ENCODE measurements at regions not wholly inside any gene's neighbourhood (a gene's known extent, or its start where the extent isn't known, plus 50 kb on each side); places are given as distances from the start of the nearest gene placed in this dataset.
"Not testable (repeated sequence)": the region's sequence is repeated elsewhere in the genome, so short reads cannot be mapped to it uniquely, and the experiment has no call there.

DNA sequence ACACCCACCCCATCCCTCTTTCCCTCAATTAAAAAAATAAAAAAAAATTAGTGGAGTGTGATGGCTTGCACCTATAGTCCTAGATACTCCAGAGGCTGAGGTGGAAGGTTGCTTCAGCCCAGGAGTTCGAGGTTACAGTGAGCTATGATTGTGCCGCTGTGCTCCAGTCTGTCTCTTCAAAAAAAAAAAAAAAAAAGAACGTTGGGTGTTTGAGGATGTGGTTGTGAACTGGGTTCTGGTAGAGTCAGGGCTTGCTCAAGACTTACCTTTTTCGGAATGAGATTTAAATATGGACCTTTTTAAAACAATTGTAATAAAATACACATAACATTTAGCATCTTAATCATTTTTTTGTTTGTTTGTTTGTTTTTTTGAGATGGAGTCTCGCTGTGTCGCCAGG, 211.9 kb downstream of the OR2B2 start:
- Mint-ChIP-seq H3K36me3 (ENCODE audit: insufficient read depth, unreplicated experiment) (peaks cover 9% of the 10 kb centered on the region), H3K4me1 (ENCODE audit: low read depth, unreplicated experiment) (no peaks in the 10 kb centered on the region), H3K9me3 (ENCODE audit: unreplicated experiment) (no peaks in the 10 kb centered on the region), H3K27ac (ENCODE audit: unreplicated experiment) (no peak overlapping the region), H3K4me3 (ENCODE audit: unreplicated experiment) (no peak overlapping the region), H3K27me3 (ENCODE audit: insufficient read depth, unreplicated experiment) (no peaks in the 10 kb centered on the region)
- intact Hi-C loops (cut with micrococcal nuclease; ENCODE audit: unreplicated experiment) = no loop called here
- Histone ChIP-seq H3K36me3 (ENCODE audit: control insufficient read depth, insufficient read depth, low read length) (no peaks in the 10 kb centered on the region), H3K4me3 (ENCODE audit: low read depth, low read length) (no peak overlapping the region), H3K4me1 (no peaks in the 10 kb centered on the region), H3K9me3 (no peaks in the 10 kb centered on the region), H3K27me3 (replicated peaks; ENCODE audit: control insufficient read depth, insufficient read depth, low read length) (no peaks in the 10 kb centered on the region)
- ChIA-PET POLR2A (no interaction called here), CTCF (no interaction called here)
- BruUV-seq (replicated peaks) = no TSS peak
- TF ChIP-seq, protein P1, sequence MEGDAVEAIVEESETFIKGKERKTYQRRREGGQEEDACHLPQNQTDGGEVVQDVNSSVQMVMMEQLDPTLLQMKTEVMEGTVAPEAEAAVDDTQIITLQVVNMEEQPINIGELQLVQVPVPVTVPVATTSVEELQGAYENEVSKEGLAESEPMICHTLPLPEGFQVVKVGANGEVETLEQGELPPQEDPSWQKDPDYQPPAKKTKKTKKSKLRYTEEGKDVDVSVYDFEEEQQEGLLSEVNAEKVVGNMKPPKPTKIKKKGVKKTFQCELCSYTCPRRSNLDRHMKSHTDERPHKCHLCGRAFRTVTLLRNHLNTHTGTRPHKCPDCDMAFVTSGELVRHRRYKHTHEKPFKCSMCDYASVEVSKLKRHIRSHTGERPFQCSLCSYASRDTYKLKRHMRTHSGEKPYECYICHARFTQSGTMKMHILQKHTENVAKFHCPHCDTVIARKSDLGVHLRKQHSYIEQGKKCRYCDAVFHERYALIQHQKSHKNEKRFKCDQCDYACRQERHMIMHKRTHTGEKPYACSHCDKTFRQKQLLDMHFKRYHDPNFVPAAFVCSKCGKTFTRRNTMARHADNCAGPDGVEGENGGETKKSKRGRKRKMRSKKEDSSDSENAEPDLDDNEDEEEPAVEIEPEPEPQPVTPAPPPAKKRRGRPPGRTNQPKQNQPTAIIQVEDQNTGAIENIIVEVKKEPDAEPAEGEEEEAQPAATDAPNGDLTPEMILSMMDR (IDR thresholded peaks at IDR 0.05; ENCODE audit: insufficient read depth in 1 of 2, low read depth in 1 of 2, low read length in 1 of 2, severe bottlenecking in 1 of 2, unreplicated experiment in 1 of 2) = no peak
- DNase-seq = no peak

DNA sequence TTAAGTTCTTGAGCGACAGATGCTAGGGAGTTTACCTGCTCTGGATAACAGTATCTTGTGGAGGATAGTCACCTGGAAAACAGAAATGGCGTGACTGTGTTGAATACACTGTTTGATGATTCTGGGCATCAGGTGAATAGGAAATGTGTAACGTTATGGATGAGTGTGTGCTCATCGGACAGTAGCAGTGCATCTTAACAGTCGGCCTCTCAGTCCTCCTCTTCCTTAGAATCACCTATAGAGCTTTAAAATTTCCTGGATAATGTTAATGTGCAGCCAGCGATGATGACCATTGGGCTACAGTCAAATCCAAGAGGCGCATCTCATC, 217.7 kb downstream of the OR2B2 start:
- no peaks in the 10 kb centered on the region for H3K9me3 Mint-ChIP-seq (ENCODE audit: unreplicated experiment)
- intact Hi-C loops (cut with micrococcal nuclease; ENCODE audit: unreplicated experiment) = loop anchor here (1.0 kb wide), 1 partner anchor 58 kb away; no protein-coding TSS in a partner anchor
- no peaks in the 10 kb centered on the region for H3K27me3 Mint-ChIP-seq (ENCODE audit: insufficient read depth, unreplicated experiment)
- no peaks in the 10 kb centered on the region for H3K9me3 ChIP-seq
- peaks cover 6% of the 10 kb centered on the region for H3K4me1 Mint-ChIP-seq (ENCODE audit: low read depth, unreplicated experiment)
- H3K4me3 Mint-ChIP-seq (ENCODE audit: unreplicated experiment) = peak overlapping the region; percentile 95
- DNase-seq = no peak
- H3K4me3 ChIP-seq (ENCODE audit: low read depth, low read length) = peak overlapping the region; percentile 63
- no TSS peak for BruUV-seq (replicated peaks)
- H3K36me3 ChIP-seq (ENCODE audit: control insufficient read depth, insufficient read depth, low read length) = no peaks in the 10 kb centered on the region
- 0 out of 2 replicates have a peak, but pooled peaks cover 3% of the 10 kb centered on the region for H3K4me1 ChIP-seq
- H3K27ac Mint-ChIP-seq (ENCODE audit: unreplicated experiment) = peak overlapping the region; percentile 91
- CTCF ChIA-PET = interaction anchor here (0.9 kb wide), 1 partner anchor 58 kb away, joined by 3 read pairs; no protein-coding TSS in a partner anchor
- POLR2A ChIA-PET = interaction anchor here (0.6 kb wide), 2 partner anchors 560 to 1171 kb away, joined by 3 read pairs; no protein-coding TSS in a partner anchor
- TF ChIP-seq, protein P1 (IDR thresholded peaks at IDR 0.05; ENCODE audit: insufficient read depth in 1 of 2, low read depth in 1 of 2, low read length in 1 of 2, severe bottlenecking in 1 of 2, unreplicated experiment in 1 of 2) = no peak
- peaks cover 9% of the 10 kb centered on the region for H3K36me3 Mint-ChIP-seq (ENCODE audit: insufficient read depth, unreplicated experiment)
- no peaks in the 10 kb centered on the region for H3K27me3 ChIP-seq (replicated peaks; ENCODE audit: control insufficient read depth, insufficient read depth, low read length)

GRCh38 chr6:27693766-27694546, 218.2 kb downstream of the OR2B2 start:
- peak overlapping the region; percentile 95 for H3K4me3 Mint-ChIP-seq (ENCODE audit: unreplicated experiment)
- peaks cover 9% of the 10 kb centered on the region for H3K36me3 Mint-ChIP-seq (ENCODE audit: insufficient read depth, unreplicated experiment)
- H3K27me3 ChIP-seq (replicated peaks; ENCODE audit: control insufficient read depth, insufficient read depth, low read length) = no peaks in the 10 kb centered on the region
- POLR2A ChIA-PET = interaction anchor here (0.6 kb wide), 3 partner anchors 516 to 1172 kb away, joined by 3 to 15 read pairs (median 3); no protein-coding TSS in a partner anchor
- peaks cover 6% of the 10 kb centered on the region for H3K4me1 Mint-ChIP-seq (ENCODE audit: low read depth, unreplicated experiment)
- DNase-seq = peak; percentile 55 to 62
- CTCF ChIA-PET = interaction anchor here (0.9 kb wide), 1 partner anchor 58 kb away, joined by 3 read pairs; no protein-coding TSS in a partner anchor
- no peaks in the 10 kb centered on the region for H3K9me3 Mint-ChIP-seq (ENCODE audit: unreplicated experiment)
- no peaks in the 10 kb centered on the region for H3K36me3 ChIP-seq (ENCODE audit: control insufficient read depth, insufficient read depth, low read length)
- no peaks in the 10 kb centered on the region for H3K27me3 Mint-ChIP-seq (ENCODE audit: insufficient read depth, unreplicated experiment)
- no peaks in the 10 kb centered on the region for H3K9me3 ChIP-seq
- TF ChIP-seq, protein P1 (IDR thresholded peaks at IDR 0.05; ENCODE audit: insufficient read depth in 1 of 2, low read depth in 1 of 2, low read length in 1 of 2, severe bottlenecking in 1 of 2, unreplicated experiment in 1 of 2) = no peak
- peak overlapping the region; percentile 91 for H3K27ac Mint-ChIP-seq (ENCODE audit: unreplicated experiment)
- H3K4me3 ChIP-seq (ENCODE audit: low read depth, low read length) = peak overlapping the region; percentile 63
- intact Hi-C loops (cut with micrococcal nuclease; ENCODE audit: unreplicated experiment) = loop anchor here (1.0 kb wide), 1 partner anchor 58 kb away; no protein-coding TSS in a partner anchor
- 0 out of 2 replicates have a peak, but pooled peaks cover 3% of the 10 kb centered on the region for H3K4me1 ChIP-seq
- BruUV-seq (replicated peaks) = TSS peak; percentile 63

GRCh38 chr6:27692133-27692532, 219.2 kb upstream of the ZNF184 start:
- Mint-ChIP-seq H3K36me3 (ENCODE audit: insufficient read depth, unreplicated experiment) (peaks cover 23% of the 10 kb centered on the region), H3K4me1 (ENCODE audit: low read depth, unreplicated experiment) (peaks cover 13% of the 10 kb centered on the region)
- H3K4me3 Mint-ChIP-seq (ENCODE audit: unreplicated experiment); BruUV-seq (replicated peaks); H3K27me3 ChIP-seq (replicated peaks; ENCODE audit: control insufficient read depth, insufficient read depth, low read length); intact Hi-C loops (cut with micrococcal nuclease; ENCODE audit: unreplicated experiment); H3K4me3 ChIP-seq (ENCODE audit: low read depth, low read length); H3K9me3 Mint-ChIP-seq (ENCODE audit: unreplicated experiment); H3K9me3 ChIP-seq; H3K4me1 ChIP-seq; H3K27ac Mint-ChIP-seq (ENCODE audit: unreplicated experiment); H3K27me3 Mint-ChIP-seq (ENCODE audit: insufficient read depth, unreplicated experiment); POLR2A ChIA-PET; H3K36me3 ChIP-seq (ENCODE audit: control insufficient read depth, insufficient read depth, low read length); DNase-seq: not testable (repeated sequence)
- CTCF ChIA-PET = interaction anchor here (1.2 kb wide), 1 partner anchor 20 kb away, joined by 3 read pairs; no protein-coding TSS in a partner anchor
